WTC11 (cell line): ENCODE measurements at regions not wholly inside any gene's neighbourhood (a gene's known extent, or its start where the extent isn't known, plus 50 kb on each side); places are given as distances from the start of the nearest gene placed in this dataset.

Source experiments
- CTCF ChIP-seq: fragments of 200-600 bp; IDR thresholded peaks from 2 replicates; pipeline ENCODE4 v1.8.0; 2022; ENCODE audit warnings: antibody characterized with exemption
- USF2 ChIP-seq: sonication (generic); formaldehyde crosslinking; IDR thresholded peaks from 2 replicates; pipeline ENCODE4 v1.8.1; 2023; ENCODE audit warnings: mild to moderate bottlenecking, missing genetic modification reagents, moderate library complexity

- TF ChIP-seq CTCF (no peak), USF2 (CRISPR knock-in tag) (no peak)
Measured at GRCh38 chr6:167524261-167525111, 199.6 kb downstream of the TTLL2 start.
